ENCODE measurements at regions not wholly inside any gene's neighbourhood (a gene's known extent, or its start where the extent isn't known, plus 50 kb on each side); places are given as distances from the start of the nearest gene placed in this dataset.

- Histone ChIP-seq H2AFZ (ENCODE audit: low read length, unreplicated experiment) (no peak overlapping the region), H3K27me3 (ENCODE audit: insufficient read depth, low read length) (no peaks in the 10 kb centered on the region), H3K4me3 (ENCODE audit: low read depth, low read length) (no peak overlapping the region), H3K27ac (ENCODE audit: low read depth, low read length) (no peak overlapping the region), H3K36me3 (ENCODE audit: insufficient read depth, low read length) (no peaks in the 10 kb centered on the region), H3K4me1 (ENCODE audit: control insufficient read depth, insufficient read depth, low read length, unreplicated experiment) (no peaks in the 10 kb centered on the region), H3K79me2 (ENCODE audit: control insufficient read depth, insufficient read depth, low read length, unreplicated experiment) (no peaks in the 10 kb centered on the region)
Measured at GRCh38 chr5:89229331-89230070, 346.5 kb upstream of the MEF2C start.

DNA sequence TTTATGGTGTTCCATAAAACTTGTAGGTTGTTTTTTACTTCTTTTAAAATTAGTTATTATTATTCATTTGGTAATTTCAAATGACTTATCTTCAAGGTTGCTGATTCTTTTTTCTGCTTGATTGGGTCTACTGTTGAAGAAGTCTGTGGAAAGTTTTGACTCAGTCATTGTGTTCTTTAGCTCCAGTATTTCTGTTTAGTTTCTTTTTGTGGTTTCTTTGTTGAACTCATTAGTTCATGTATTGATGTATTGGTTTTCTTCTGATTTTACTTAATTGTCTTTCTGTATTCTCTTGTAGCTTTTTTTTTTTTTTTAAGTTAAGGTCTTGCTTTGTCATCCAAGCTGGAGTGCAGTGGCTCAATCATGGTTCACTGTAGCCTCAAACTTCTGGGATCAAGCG is 345.4 kb upstream of the MEF2C start:
- H3K4me1 ChIP-seq (ENCODE audit: control insufficient read depth, insufficient read depth, low read length, unreplicated experiment), result no peaks in the 10 kb centered on the region
- H3K27me3 ChIP-seq (ENCODE audit: insufficient read depth, low read length), result no peaks in the 10 kb centered on the region
- no peak overlapping the region for H3K27ac ChIP-seq (ENCODE audit: low read depth, low read length)
- no peaks in the 10 kb centered on the region for H3K36me3 ChIP-seq (ENCODE audit: insufficient read depth, low read length)
- H2AFZ ChIP-seq (ENCODE audit: low read length, unreplicated experiment), result no peak overlapping the region
- H3K79me2 ChIP-seq (ENCODE audit: control insufficient read depth, insufficient read depth, low read length, unreplicated experiment), result no peaks in the 10 kb centered on the region
- H3K4me3 ChIP-seq (ENCODE audit: low read depth, low read length), result no peak overlapping the region

- Histone ChIP-seq H2AFZ (ENCODE audit: low read length, unreplicated experiment) (no peak overlapping the region), H3K4me1 (ENCODE audit: control insufficient read depth, insufficient read depth, low read length, unreplicated experiment) (no peaks in the 10 kb centered on the region), H3K36me3 (ENCODE audit: insufficient read depth, low read length) (no peaks in the 10 kb centered on the region), H3K79me2 (ENCODE audit: control insufficient read depth, insufficient read depth, low read length, unreplicated experiment) (no peaks in the 10 kb centered on the region), H3K27me3 (ENCODE audit: insufficient read depth, low read length) (no peaks in the 10 kb centered on the region), H3K4me3 (ENCODE audit: low read depth, low read length) (no peak overlapping the region), H3K27ac (ENCODE audit: low read depth, low read length) (no peak overlapping the region)
Measured at GRCh38 chr5:89218364-89218763, 335.4 kb upstream of the MEF2C start.

DNA sequence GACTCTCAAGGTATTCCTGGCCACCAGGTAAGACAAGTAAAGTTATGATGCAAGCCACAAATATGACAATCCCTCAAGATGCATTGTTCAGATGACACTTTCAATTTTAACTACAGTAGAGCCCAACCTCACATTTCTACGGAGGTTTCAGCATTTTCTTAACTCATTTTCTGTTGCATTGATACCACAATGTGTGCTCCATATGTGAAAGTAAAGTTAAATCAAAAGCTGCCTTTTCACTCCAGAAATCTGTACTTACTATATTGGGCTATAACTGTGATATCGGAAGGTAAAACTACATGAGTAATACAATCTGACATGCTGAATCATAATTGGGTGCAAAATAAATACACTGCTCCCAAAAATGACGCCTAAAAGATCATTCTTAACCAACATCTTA is 333.6 kb upstream of the MEF2C start:
- Histone ChIP-seq H3K27me3 (ENCODE audit: insufficient read depth, low read length) (no peaks in the 10 kb centered on the region), H3K36me3 (ENCODE audit: insufficient read depth, low read length) (no peaks in the 10 kb centered on the region), H3K27ac (ENCODE audit: low read depth, low read length) (no peak overlapping the region), H3K4me3 (ENCODE audit: low read depth, low read length) (no peak overlapping the region), H2AFZ (ENCODE audit: low read length, unreplicated experiment) (no peak overlapping the region), H3K79me2 (ENCODE audit: control insufficient read depth, insufficient read depth, low read length, unreplicated experiment) (no peaks in the 10 kb centered on the region), H3K4me1 (ENCODE audit: control insufficient read depth, insufficient read depth, low read length, unreplicated experiment) (peaks cover 9% of the 10 kb centered on the region)

DNA sequence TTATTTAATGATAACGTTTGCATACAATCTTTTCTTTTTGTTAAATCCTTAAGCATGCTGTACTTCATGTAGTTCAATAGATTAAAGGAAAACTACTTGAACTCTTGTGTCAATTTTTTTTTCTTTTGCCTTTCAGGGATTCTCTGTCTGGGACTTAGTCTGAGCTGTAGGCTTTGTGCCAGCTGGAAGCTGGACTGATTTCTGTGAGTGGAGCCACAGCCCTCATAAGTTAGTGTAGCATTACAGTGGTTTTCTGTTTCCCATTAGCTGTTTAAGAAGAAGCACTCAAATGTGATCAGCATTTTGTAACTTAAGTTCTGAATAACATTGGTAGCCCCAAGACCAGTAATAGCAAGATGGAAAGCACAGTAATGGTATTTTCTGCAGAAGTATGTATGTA is 330.6 kb upstream of the MEF2C start:
- H2AFZ ChIP-seq (ENCODE audit: low read length, unreplicated experiment), result no peak overlapping the region
- no peak overlapping the region for H3K4me3 ChIP-seq (ENCODE audit: low read depth, low read length)
- H3K79me2 ChIP-seq (ENCODE audit: control insufficient read depth, insufficient read depth, low read length, unreplicated experiment), result no peaks in the 10 kb centered on the region
- no peaks in the 10 kb centered on the region for H3K27me3 ChIP-seq (ENCODE audit: insufficient read depth, low read length)
- no peak overlapping the region for H3K27ac ChIP-seq (ENCODE audit: low read depth, low read length)
- peaks cover 14% of the 10 kb centered on the region for H3K4me1 ChIP-seq (ENCODE audit: control insufficient read depth, insufficient read depth, low read length, unreplicated experiment)
- H3K36me3 ChIP-seq (ENCODE audit: insufficient read depth, low read length), result no peaks in the 10 kb centered on the region

- H2AFZ ChIP-seq (ENCODE audit: low read length, unreplicated experiment), result peak overlapping the region; percentile 60
- H3K36me3 ChIP-seq (ENCODE audit: insufficient read depth, low read length), result no peaks in the 10 kb centered on the region
- H3K4me1 ChIP-seq (ENCODE audit: control insufficient read depth, insufficient read depth, low read length, unreplicated experiment), result peaks cover 14% of the 10 kb centered on the region
- H3K4me3 ChIP-seq (ENCODE audit: low read depth, low read length), result peak overlapping the region; percentile 9; the same call in 1 of the 2 replicates
- no peaks in the 10 kb centered on the region for H3K79me2 ChIP-seq (ENCODE audit: control insufficient read depth, insufficient read depth, low read length, unreplicated experiment)
- peak overlapping the region; percentile 63 for H3K27ac ChIP-seq (ENCODE audit: low read depth, low read length)
- no peaks in the 10 kb centered on the region for H3K27me3 ChIP-seq (ENCODE audit: insufficient read depth, low read length)
Measured at GRCh38 chr5:89211836-89212235, 328.9 kb upstream of the MEF2C start.

DNA sequence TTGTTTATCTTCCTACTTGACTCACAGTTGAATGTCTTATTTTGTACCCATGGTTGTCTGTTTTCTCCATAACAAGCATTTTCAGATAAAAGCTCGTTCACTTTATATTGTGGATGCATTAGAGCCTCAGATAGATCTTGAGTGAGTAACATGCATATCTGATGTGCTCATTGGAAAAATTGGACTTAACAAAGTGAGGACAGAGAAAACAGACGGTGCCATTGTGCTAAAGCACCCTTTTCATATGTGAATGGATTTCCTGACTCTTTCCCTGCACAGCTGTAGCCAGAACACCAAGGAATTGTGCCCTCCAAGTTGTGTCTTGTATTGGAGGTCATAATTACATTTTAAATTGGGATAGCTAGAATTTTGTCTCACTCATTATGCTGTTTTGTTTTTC is 325.8 kb upstream of the MEF2C start:
- no peak overlapping the region for H2AFZ ChIP-seq (ENCODE audit: low read length, unreplicated experiment)
- no peaks in the 10 kb centered on the region for H3K27me3 ChIP-seq (ENCODE audit: insufficient read depth, low read length)
- H3K79me2 ChIP-seq (ENCODE audit: control insufficient read depth, insufficient read depth, low read length, unreplicated experiment), result no peaks in the 10 kb centered on the region
- H3K4me1 ChIP-seq (ENCODE audit: control insufficient read depth, insufficient read depth, low read length, unreplicated experiment), result peaks cover 14% of the 10 kb centered on the region
- H3K27ac ChIP-seq (ENCODE audit: low read depth, low read length), result no peak overlapping the region
- H3K4me3 ChIP-seq (ENCODE audit: low read depth, low read length), result no peak overlapping the region
- no peaks in the 10 kb centered on the region for H3K36me3 ChIP-seq (ENCODE audit: insufficient read depth, low read length)

DNA sequence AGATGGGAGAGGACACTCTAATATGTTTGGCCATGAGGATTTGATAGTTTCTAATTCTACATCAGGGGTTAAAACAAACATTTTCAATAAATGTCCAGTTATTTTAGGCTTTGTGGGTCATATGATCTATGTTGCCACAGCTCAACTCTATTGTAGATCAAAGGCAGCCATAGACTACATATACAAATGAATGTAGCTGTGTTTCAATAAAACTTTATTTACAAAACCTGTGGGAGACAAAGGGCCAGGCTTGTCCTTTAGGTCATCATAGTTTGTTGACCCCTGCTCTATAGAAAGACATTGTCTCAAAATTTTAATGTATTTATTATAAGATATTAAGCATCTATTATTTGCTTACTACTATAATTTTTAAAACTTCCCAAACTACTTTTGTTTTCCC is 325.4 kb upstream of the MEF2C start:
- Histone ChIP-seq H3K27me3 (ENCODE audit: insufficient read depth, low read length) (no peaks in the 10 kb centered on the region), H3K4me3 (ENCODE audit: low read depth, low read length) (no peak overlapping the region), H3K27ac (ENCODE audit: low read depth, low read length) (no peak overlapping the region), H3K79me2 (ENCODE audit: control insufficient read depth, insufficient read depth, low read length, unreplicated experiment) (no peaks in the 10 kb centered on the region), H3K36me3 (ENCODE audit: insufficient read depth, low read length) (no peaks in the 10 kb centered on the region), H3K4me1 (ENCODE audit: control insufficient read depth, insufficient read depth, low read length, unreplicated experiment) (peaks cover 14% of the 10 kb centered on the region), H2AFZ (ENCODE audit: low read length, unreplicated experiment) (no peak overlapping the region)

DNA sequence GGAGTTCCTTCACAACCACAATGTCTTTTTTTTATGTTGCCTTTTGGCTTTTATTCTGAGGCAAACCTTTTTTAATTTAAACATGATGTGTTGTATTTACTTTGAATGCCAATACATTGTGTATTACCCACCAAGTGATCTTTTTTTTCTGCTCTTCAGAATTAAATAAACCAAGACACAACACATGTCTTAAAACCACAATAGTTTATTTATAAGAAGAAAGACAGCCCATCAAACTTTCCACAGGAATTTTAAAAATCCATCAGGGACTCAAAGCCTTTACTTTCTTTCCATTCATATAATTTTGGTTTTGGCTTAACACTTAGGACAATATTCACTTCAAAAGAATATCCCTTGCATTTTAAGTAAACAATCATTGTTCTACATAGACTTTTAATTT is 321.8 kb upstream of the MEF2C start:
- H3K27ac ChIP-seq (ENCODE audit: low read depth, low read length), result no peak overlapping the region
- no peaks in the 10 kb centered on the region for H3K36me3 ChIP-seq (ENCODE audit: insufficient read depth, low read length)
- no peaks in the 10 kb centered on the region for H3K4me1 ChIP-seq (ENCODE audit: control insufficient read depth, insufficient read depth, low read length, unreplicated experiment)
- H3K79me2 ChIP-seq (ENCODE audit: control insufficient read depth, insufficient read depth, low read length, unreplicated experiment), result no peaks in the 10 kb centered on the region
- H2AFZ ChIP-seq (ENCODE audit: low read length, unreplicated experiment), result no peak overlapping the region
- no peaks in the 10 kb centered on the region for H3K27me3 ChIP-seq (ENCODE audit: insufficient read depth, low read length)
- no peak overlapping the region for H3K4me3 ChIP-seq (ENCODE audit: low read depth, low read length)

- Histone ChIP-seq H3K27me3 (ENCODE audit: insufficient read depth, low read length) (no peaks in the 10 kb centered on the region), H3K27ac (ENCODE audit: low read depth, low read length) (no peak overlapping the region), H3K36me3 (ENCODE audit: insufficient read depth, low read length) (no peaks in the 10 kb centered on the region), H3K4me1 (ENCODE audit: control insufficient read depth, insufficient read depth, low read length, unreplicated experiment) (no peaks in the 10 kb centered on the region), H3K79me2 (ENCODE audit: control insufficient read depth, insufficient read depth, low read length, unreplicated experiment) (no peaks in the 10 kb centered on the region), H2AFZ (ENCODE audit: low read length, unreplicated experiment) (no peak overlapping the region), H3K4me3 (ENCODE audit: low read depth, low read length) (no peak overlapping the region)
Measured at GRCh38 chr5:89203611-89204010, 320.6 kb upstream of the MEF2C start.

DNA sequence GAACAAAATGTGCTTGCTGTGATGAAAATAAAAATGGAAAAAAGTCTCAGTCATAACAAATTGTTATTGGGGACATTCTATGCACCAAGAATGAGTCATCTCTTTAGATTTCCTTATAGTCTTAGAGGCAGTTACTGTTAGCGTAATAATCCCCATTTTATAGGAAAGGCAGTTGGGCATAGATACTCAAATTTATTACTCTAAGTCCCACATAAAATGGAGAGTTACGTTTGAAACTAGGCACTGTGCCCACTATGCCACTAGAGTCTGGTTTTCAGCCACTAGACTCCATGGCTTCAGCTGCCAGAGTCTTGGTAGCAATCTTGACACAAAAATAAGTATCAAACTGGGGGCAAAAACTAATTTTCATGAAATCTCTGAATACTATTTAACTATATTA is 317.9 kb upstream of the MEF2C start:
- no peak overlapping the region for H2AFZ ChIP-seq (ENCODE audit: low read length, unreplicated experiment)
- H3K4me1 ChIP-seq (ENCODE audit: control insufficient read depth, insufficient read depth, low read length, unreplicated experiment), result no peaks in the 10 kb centered on the region
- no peaks in the 10 kb centered on the region for H3K27me3 ChIP-seq (ENCODE audit: insufficient read depth, low read length)
- no peak overlapping the region for H3K4me3 ChIP-seq (ENCODE audit: low read depth, low read length)
- no peaks in the 10 kb centered on the region for H3K79me2 ChIP-seq (ENCODE audit: control insufficient read depth, insufficient read depth, low read length, unreplicated experiment)
- no peaks in the 10 kb centered on the region for H3K36me3 ChIP-seq (ENCODE audit: insufficient read depth, low read length)
- no peak overlapping the region for H3K27ac ChIP-seq (ENCODE audit: low read depth, low read length)
